Fibroblast of lung (primary cell): ENCODE measurements at regions not wholly inside any gene's neighbourhood (a gene's known extent, or its start where the extent isn't known, plus 50 kb on each side); places are given as distances from the start of the nearest gene placed in this dataset.

Source experiments
- DNase-seq, 2 donors: peaks; one replicate each; pipeline versions ENCODE4 v3.0.0 to v3.0.0-alpha.2; 2010; ENCODE audit warnings: low read depth in 2 of 2
- H2AFZ ChIP-seq: 2 replicates; pipeline ENCODE4 v1.5.1; 2012; ENCODE audit warnings: low read length, control low read depth, inconsistent platforms
- H3K27ac ChIP-seq: 2 replicates; pipeline ENCODE4 v1.5.1; 2011; ENCODE audit warnings: low read length, control low read depth; ENCODE audit not compliant: insufficient read depth
- H3K27me3 ChIP-seq: 2 replicates; pipeline ENCODE4 v1.5.1; 2011; ENCODE audit warnings: mild to moderate bottlenecking, low read length; ENCODE audit not compliant: control insufficient read depth, insufficient read depth
- H3K36me3 ChIP-seq: 2 replicates; pipeline ENCODE4 v1.5.1; 2011; ENCODE audit warnings: low read length; ENCODE audit not compliant: control insufficient read depth, insufficient read depth
- H3K4me1 ChIP-seq: 2 replicates; pipeline ENCODE4 v1.5.1; 2011; ENCODE audit warnings: low read length; ENCODE audit not compliant: control insufficient read depth, insufficient read depth; ENCODE audit errors: extremely low read depth
- H3K4me2 ChIP-seq: 2 replicates; pipeline ENCODE4 v1.5.1; 2011; ENCODE audit warnings: low read length, control low read depth; ENCODE audit not compliant: insufficient read depth; ENCODE audit errors: extremely low read depth
- H3K4me3 ChIP-seq, 4 experiments: fragments of 200-600 bp in 1 of 4; sonication (generic) in 1 of 4; replicated peaks in 1 of 4; 2 replicates each; pipeline ENCODE4 v1.5.1; 2011 to 2016; ENCODE audit warnings: low read length in 4 of 4, low read depth in 3 of 4, mild to moderate bottlenecking in 3 of 4, control low read depth in 2 of 4, inconsistent platforms in 1 of 4, mixed read lengths in 1 of 4; ENCODE audit not compliant: insufficient read depth in 1 of 4; ENCODE audit errors: control extremely low read depth in 1 of 4
- H3K79me2 ChIP-seq: 2 replicates; pipeline ENCODE4 v1.5.1; 2012; ENCODE audit warnings: mild to moderate bottlenecking, low read length, inconsistent platforms; ENCODE audit not compliant: control insufficient read depth, insufficient read depth
- H3K9ac ChIP-seq: 2 replicates; pipeline ENCODE4 v1.5.1; 2011; ENCODE audit warnings: mild to moderate bottlenecking, low read length, control low read depth; ENCODE audit not compliant: insufficient read depth
- H3K9me3 ChIP-seq: 2 replicates; pipeline ENCODE4 v1.5.1; 2012; ENCODE audit warnings: low read depth, low read length; ENCODE audit not compliant: control insufficient read depth, insufficient read depth
- H4K20me1 ChIP-seq: 2 replicates; pipeline ENCODE4 v1.5.1; 2011; ENCODE audit warnings: low read length; ENCODE audit not compliant: control insufficient read depth, insufficient read depth; ENCODE audit errors: extremely low read depth
- CTCF ChIP-seq, 2 donors: IDR thresholded peaks in 1 of 2; conservative IDR thresholded peaks in 1 of 2; 1 replicate in 1 of 2; 2 replicates in 1 of 2; pipeline ENCODE4 v1.5.1; 2011 to 2012; ENCODE audit warnings: low read length in 2 of 2, control low read depth in 1 of 2, inconsistent platforms in 1 of 2, low read depth in 1 of 2, mild to moderate bottlenecking in 1 of 2
- EZH2 ChIP-seq: IDR thresholded peaks from 2 replicates; pipeline ENCODE4 v1.5.1; 2012; ENCODE audit warnings: low read length, control low read depth, mild to moderate bottlenecking; ENCODE audit errors: missing control alignments

GRCh38 chr16:17561056-17561455, 90.3 kb upstream of the XYLT1 start:
- no peak overlapping the region for H3K4me2 ChIP-seq
- H3K27me3 ChIP-seq = no peaks in the 10 kb centered on the region
- DNase-seq = no peak
- no peaks in the 10 kb centered on the region for H4K20me1 ChIP-seq
- H3K27ac ChIP-seq = no peak overlapping the region
- H3K79me2 ChIP-seq = no peaks in the 10 kb centered on the region
- H2AFZ ChIP-seq = no peak overlapping the region
- no peak overlapping the region for H3K4me3 ChIP-seq
- no peaks in the 10 kb centered on the region for H3K9me3 ChIP-seq
- no peak overlapping the region for H3K9ac ChIP-seq
- TF ChIP-seq EZH2 = no peak
- TF ChIP-seq CTCF (conservative IDR thresholded peaks at IDR 0.05 in 1 of 2, IDR thresholded peaks at IDR 0.05 in 1 of 2; ENCODE audit: low read depth in 1 of 2, low read length in 2 of 2) = no peak
- no peaks in the 10 kb centered on the region for H3K4me1 ChIP-seq
- no peaks in the 10 kb centered on the region for H3K36me3 ChIP-seq

GRCh38 chr16:17560548-17560947, 89.8 kb upstream of the XYLT1 start:
- Histone ChIP-seq H3K4me1 (peaks cover under 1% of the 10 kb centered on the region), H3K36me3 (no peaks in the 10 kb centered on the region), H3K27me3 (no peaks in the 10 kb centered on the region), H2AFZ (no peak overlapping the region), H3K27ac (no peak overlapping the region), H3K9ac (no peak overlapping the region), H3K9me3 (no peaks in the 10 kb centered on the region), H3K4me3 (no peak overlapping the region), H3K4me2 (no peak overlapping the region), H4K20me1 (no peaks in the 10 kb centered on the region), H3K79me2 (no peaks in the 10 kb centered on the region)
- DNase-seq = no peak
- TF ChIP-seq EZH2 (no peak), CTCF (conservative IDR thresholded peaks at IDR 0.05 in 1 of 2, IDR thresholded peaks at IDR 0.05 in 1 of 2; ENCODE audit: low read depth in 1 of 2, low read length in 2 of 2) (no peak)

DNA sequence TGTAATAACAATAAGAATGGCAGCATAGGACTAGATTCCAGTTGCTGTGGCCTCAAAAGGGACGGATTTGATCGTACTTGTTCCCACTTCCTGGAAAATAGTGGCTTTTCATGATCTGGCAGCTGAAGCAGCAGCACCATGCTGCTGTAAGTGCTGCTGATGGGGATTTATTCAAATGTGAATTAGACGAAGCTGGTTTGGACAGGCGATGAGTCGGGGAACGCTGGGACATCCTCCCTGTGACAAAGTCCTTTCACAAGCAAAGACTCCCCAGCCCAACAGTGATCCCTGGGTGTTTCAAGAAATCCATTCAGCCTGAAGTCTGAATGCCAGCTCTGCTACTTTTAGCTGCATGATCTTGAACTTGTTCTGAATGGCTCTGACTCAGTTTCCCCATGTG, 88.6 kb upstream of the XYLT1 start:
- H3K36me3 ChIP-seq = no peaks in the 10 kb centered on the region
- no peak for DNase-seq
- H2AFZ ChIP-seq = no peak overlapping the region
- H3K27ac ChIP-seq = no peak overlapping the region
- H4K20me1 ChIP-seq = no peaks in the 10 kb centered on the region
- H3K9me3 ChIP-seq = no peaks in the 10 kb centered on the region
- no peak for TF ChIP-seq EZH2
- no peak for TF ChIP-seq CTCF (conservative IDR thresholded peaks at IDR 0.05 in 1 of 2, IDR thresholded peaks at IDR 0.05 in 1 of 2; ENCODE audit: low read depth in 1 of 2, low read length in 2 of 2)
- no peak overlapping the region for H3K9ac ChIP-seq
- no peaks in the 10 kb centered on the region for H3K27me3 ChIP-seq
- no peak overlapping the region for H3K4me3 ChIP-seq
- H3K79me2 ChIP-seq = no peaks in the 10 kb centered on the region
- peaks cover 2% of the 10 kb centered on the region for H3K4me1 ChIP-seq
- H3K4me2 ChIP-seq = no peak overlapping the region
